Lung (tissue), 11 donors: ENCODE measurements at regions not wholly inside any gene's neighbourhood (a gene's known extent, or its start where the extent isn't known, plus 50 kb on each side); places are given as distances from the start of the nearest gene placed in this dataset.

Experiments used
- ATAC-seq: fragments of 200-7000 bp; cut with Tn5 transposase; one replicate; pipeline ENCODE4 v1.9.1; 2020; ENCODE audit warnings: moderate number of reproducible peaks; ENCODE audit not compliant: insufficient read depth, low FRiP score
- DNase-seq, 3 donors: peaks; one replicate each; pipeline ENCODE4 v3.0.0-alpha.2; 2013 to 2017
- H3K27ac ChIP-seq, 2 donors: one replicate each; pipeline ENCODE4 v1.5.1; 2013; ENCODE audit warnings: mild to moderate bottlenecking in 2 of 2, moderate library complexity in 2 of 2, control low read depth in 1 of 2, inconsistent platforms in 1 of 2, low read depth in 1 of 2, low read length in 1 of 2
- H3K27me3 ChIP-seq, 3 donors: one replicate each; pipeline ENCODE4 v1.5.1; 2013; ENCODE audit warnings: low read length in 2 of 3; ENCODE audit not compliant: control insufficient read depth in 3 of 3, insufficient read depth in 3 of 3
- H3K36me3 ChIP-seq, 4 donors: one replicate each; pipeline ENCODE4 v1.5.1; 2013; ENCODE audit warnings: low read length in 4 of 4, mild to moderate bottlenecking in 1 of 4, moderate library complexity in 1 of 4; ENCODE audit not compliant: control insufficient read depth in 4 of 4, insufficient read depth in 4 of 4
- H3K4me1 ChIP-seq, 5 donors: one replicate each; pipeline ENCODE4 v1.5.1; 2013; ENCODE audit warnings: low read length in 5 of 5, mild to moderate bottlenecking in 2 of 5, moderate library complexity in 1 of 5; ENCODE audit not compliant: control insufficient read depth in 5 of 5, insufficient read depth in 5 of 5
- H3K4me3 ChIP-seq: one replicate; pipeline ENCODE4 v1.5.1; 2013; ENCODE audit warnings: mild to moderate bottlenecking, control low read depth, moderate library complexity
- H3K9ac ChIP-seq, 2 donors: one replicate each; pipeline ENCODE4 v1.5.1; 2013; ENCODE audit warnings: low read length in 2 of 2, control low read depth in 1 of 2; ENCODE audit not compliant: insufficient read depth in 1 of 2
- H3K9me3 ChIP-seq, 4 donors: one replicate each; pipeline ENCODE4 v1.5.1; 2013; ENCODE audit warnings: low read length in 3 of 4, mild to moderate bottlenecking in 1 of 4, moderate library complexity in 1 of 4; ENCODE audit not compliant: control insufficient read depth in 4 of 4, insufficient read depth in 3 of 4
- WGBS, 2 donors: extraction: QIAGEN DNeasy Blood & Tissue Kit; methylation state at CpG; one replicate each; pipeline ENCODE4 v1.1.7; 2013; 5-methylcytosine and 5-hydroxymethylcytosine counted together
- TF ChIP-seq, protein P1 (sequence below): IDR thresholded peaks from 2 replicates; pipeline ENCODE4 v1.5.1; 2012; ENCODE audit warnings: mild to moderate bottlenecking; ENCODE audit errors: control extremely low read depth, extremely low read depth
- donor health status: control.
- donor health status: control.
- donor health status: Bipolar disorder and iron deficiency.
- donor health status: healthy.
- donor health status: DM: yes; HTN: yes; CAD: no.

DNA sequence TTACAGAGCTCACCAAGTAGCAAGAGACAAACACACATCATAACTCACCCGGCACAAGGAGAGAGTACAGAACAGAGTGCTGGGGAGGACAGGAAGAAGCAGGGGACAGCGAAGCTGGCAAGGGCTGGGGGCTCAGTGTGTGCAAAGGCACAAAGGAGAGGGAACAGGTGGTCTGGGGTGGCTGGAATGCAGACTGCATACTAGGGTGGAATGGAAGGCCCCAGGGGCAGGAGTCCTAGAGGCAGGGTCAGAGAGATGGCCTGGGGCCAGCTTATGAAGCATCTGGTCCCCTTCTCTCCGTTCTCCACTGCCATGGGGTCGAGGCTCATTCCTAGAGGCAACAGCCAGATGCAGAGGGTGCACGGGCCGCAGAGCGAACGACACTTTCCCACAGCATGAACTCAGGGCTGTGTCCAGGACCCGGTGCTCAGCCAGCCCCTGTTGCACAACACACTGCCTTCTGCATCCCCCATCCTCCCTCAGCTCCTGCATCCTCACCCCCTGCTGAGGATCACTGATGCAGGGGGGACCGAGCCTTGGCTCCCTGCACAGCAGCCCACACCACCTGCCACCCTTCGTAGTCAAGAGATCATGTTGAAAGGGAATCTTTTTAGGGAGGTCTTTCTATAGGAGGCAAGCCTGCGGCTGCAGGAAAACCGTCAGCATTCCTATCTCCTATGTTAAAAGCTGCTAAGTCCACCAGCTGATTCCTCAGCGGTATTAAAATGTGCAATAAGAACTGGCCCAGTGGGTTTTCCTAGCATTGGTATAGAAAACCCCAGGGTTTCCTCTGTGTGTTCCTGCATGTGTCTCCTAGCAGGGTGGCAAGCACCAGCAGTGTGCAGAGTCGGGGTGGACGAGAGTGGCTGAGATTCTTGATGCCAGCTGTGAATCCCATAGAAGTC, 293.5 kb downstream of the UACA start:
- TF ChIP-seq, protein P1, sequence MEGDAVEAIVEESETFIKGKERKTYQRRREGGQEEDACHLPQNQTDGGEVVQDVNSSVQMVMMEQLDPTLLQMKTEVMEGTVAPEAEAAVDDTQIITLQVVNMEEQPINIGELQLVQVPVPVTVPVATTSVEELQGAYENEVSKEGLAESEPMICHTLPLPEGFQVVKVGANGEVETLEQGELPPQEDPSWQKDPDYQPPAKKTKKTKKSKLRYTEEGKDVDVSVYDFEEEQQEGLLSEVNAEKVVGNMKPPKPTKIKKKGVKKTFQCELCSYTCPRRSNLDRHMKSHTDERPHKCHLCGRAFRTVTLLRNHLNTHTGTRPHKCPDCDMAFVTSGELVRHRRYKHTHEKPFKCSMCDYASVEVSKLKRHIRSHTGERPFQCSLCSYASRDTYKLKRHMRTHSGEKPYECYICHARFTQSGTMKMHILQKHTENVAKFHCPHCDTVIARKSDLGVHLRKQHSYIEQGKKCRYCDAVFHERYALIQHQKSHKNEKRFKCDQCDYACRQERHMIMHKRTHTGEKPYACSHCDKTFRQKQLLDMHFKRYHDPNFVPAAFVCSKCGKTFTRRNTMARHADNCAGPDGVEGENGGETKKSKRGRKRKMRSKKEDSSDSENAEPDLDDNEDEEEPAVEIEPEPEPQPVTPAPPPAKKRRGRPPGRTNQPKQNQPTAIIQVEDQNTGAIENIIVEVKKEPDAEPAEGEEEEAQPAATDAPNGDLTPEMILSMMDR = no peak
- Histone ChIP-seq H3K4me3 (no peak overlapping the region), H3K36me3 (no peaks in the 10 kb centered on the region), H3K9me3 (no peaks in the 10 kb centered on the region), H3K27me3 (no peaks in the 10 kb centered on the region), H3K9ac (no peak overlapping the region), H3K27ac (no peak overlapping the region), H3K4me1 (peaks cover 0 to 19% (median 15%) of the 10 kb centered on the region in 5 donors)
- WGBS, 2 donors = 75 to 85% methylated on average over 16 of the region's 16 CpGs
- DNase-seq (no peak), ATAC-seq (no peak)

DNA sequence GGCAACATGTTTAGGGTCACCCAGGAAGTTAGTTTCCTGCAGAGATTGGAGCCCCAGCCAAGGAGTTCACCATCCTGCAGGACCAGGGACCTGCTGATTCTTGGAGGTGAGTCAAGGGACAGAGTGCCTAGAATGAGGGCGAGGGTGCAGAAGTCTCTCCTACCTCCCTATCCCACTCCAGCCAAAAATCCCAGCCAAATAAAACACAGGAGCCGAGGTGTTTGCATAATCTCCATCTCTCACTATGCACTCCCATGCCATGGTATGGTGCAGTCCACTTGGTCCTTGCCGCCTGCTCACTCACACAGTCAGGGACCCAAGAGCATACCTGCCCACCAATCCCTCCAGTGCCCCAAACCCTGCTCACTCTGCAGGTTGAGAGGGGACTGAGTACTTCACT, 294.2 kb downstream of the UACA start:
- Histone ChIP-seq H3K4me3 (no peak overlapping the region), H3K36me3 (no peaks in the 10 kb centered on the region), H3K4me1 (peaks cover 0 to 12% (median 8%) of the 10 kb centered on the region in 5 donors), H3K27ac (no peak overlapping the region), H3K9ac (no peak overlapping the region), H3K27me3 (no peaks in the 10 kb centered on the region), H3K9me3 (peaks cover 0 to 2% (median 0%) of the 10 kb centered on the region in 4 donors)
- TF ChIP-seq, protein P1 = no peak
- 63 to 90% methylated on average over 3 of the region's 3 CpGs for WGBS, 2 donors
- DNase-seq (no peak), ATAC-seq (no peak)

DNA sequence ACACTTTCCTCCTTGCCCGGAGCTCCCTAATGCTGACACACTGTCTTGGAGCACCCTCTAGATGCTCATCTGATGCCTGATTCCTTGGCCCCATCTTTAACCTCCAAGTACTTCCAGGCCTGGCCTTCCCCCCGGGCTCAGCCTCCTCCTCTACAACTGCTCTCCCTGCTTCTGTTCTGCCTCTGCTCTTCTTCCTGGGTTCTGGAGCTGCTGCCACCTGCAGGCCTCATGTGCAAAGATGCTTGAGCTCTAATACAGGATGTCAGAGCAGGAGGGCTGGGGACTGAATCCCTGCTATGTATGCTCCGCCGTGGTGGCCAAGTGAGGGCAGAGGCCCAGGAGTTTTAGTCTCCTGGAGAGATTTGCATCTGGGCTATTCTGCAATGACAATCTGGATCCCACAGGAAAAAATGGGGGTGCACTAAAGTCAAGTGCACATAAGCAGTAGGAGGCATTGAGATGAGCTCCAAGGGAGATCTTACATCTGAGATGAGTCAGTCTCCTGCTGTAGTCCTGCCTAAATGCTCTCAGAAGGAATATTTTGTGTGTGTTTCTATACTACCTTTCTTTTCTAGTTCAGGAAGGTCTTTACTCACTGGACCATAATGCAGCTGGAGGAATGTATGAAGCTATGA, 296.3 kb downstream of the UACA start:
- peak; percentile 64 to 72 (median 70) for DNase-seq

More for the DNA sequence above, 296.3 kb downstream of the UACA start:
- TF ChIP-seq, protein P1 = peak; percentile 30
- H3K9ac ChIP-seq = no peak overlapping the region
- 41 to 43% methylated on average over 4 of the region's 4 CpGs for WGBS, 2 donors
- ATAC-seq = no peak
- no peaks in the 10 kb centered on the region for H3K36me3 ChIP-seq
- H3K9me3 ChIP-seq = peaks cover 0 to 2% (median 0%) of the 10 kb centered on the region in 4 donors
- no peaks in the 10 kb centered on the region for H3K27me3 ChIP-seq
- peaks cover 0 to 4% (median 0%) of the 10 kb centered on the region in 5 donors for H3K4me1 ChIP-seq
- no peak overlapping the region for H3K4me3 ChIP-seq
- no peak overlapping the region for H3K27ac ChIP-seq
